Umbilical cord (tissue), 1 donor: ENCODE measurements at regions not wholly inside any gene's neighbourhood (a gene's known extent, or its start where the extent isn't known, plus 50 kb on each side); places are given as distances from the start of the nearest gene placed in this dataset.
A peak's percentile ranks its signal among the peaks of the same experiment; 100 is the strongest.
"Not testable (repeated sequence)": the region's sequence is repeated elsewhere in the genome, so short reads cannot be mapped to it uniquely, and the experiment has no call there.

Source experiments
- DNase-seq: peaks from one replicate; pipeline ENCODE4 v3.0.0-alpha.2; 2015; ENCODE audit warnings: low spot score

DNA sequence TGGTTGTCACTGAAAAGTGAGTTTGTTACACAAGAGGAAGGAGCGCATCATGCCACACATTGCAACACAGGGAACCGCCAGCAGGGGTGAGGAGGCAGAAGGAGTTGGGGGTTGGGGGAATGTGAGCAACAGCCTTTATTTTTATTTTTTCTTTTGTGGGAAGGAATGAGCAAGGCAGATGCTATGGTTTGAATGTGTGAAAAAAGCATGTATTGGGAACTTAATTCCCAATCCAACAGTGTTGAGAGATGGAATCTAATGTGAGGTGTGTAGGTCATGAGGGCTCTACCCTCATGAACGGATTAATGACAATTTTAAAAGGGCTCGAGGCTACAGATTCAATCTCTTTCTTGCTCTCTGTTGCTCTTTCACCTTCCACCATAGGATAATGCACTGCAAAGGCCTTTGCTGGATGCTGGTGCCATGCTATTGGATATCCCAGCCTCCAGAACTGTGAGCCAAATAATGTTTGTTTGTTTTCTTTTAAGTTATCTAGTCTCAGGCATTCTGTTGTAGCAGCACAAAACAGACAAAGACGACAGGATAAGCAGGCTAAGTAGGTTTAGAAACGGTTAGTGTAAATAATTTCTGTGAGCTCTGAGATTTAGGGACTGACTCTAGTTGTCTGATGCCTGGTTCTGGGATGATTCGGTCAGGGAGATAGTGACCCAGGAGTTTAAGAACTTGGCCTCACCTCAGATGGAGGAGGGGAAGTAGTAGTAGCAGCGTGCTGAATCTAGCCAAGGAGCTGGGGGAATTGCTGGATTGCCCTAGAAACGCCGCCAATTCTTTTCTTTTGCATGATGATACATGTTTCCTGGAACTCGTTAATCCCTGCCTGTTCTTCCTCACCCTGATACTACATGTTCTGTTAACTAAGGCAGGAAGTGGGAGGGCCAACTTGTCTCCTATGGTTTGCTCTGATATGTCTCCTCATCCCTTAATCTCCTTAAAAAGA lies 156.6 kb upstream of the CTSO start:
- peak; percentile 96 for DNase-seq

DNA sequence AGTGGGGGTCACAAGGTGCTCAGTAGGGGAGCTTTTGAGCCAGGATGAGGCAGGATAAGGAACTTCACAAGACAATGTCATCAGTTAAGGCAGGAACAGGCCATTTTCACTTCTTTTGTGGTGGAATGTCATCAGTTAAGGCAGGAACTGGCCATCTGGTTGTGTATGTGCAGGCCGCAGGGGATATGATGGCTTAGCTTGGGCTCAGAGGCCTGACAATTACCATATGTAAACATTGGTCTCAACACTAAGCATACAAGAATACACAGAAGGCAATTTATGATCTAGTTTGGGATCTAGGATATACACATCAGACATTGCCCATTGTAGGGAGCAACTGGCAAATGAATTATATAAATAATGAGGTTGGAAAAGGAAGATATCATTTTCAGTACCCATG lies 155.4 kb upstream of the CTSO start:
- DNase-seq = not testable (repeated sequence)

DNA sequence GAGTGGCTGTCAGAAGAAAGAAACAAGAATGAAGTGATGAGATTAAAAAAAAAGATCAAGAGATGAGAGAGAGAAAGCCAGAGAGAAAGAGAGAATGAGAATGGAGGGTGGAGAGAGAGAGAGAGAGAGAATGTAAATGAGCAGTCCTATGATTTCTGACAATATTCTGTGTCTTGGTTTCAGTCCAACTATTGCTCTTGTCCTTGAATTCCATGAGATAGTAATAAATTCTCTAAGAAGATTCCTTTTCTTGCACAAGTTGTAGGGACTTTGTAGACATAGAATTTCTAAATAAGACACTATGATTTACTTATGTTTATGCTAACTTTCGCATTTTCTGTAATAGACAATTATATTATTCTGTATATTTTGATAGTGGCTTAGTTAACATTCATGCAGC lies 149.6 kb upstream of the CTSO start:
- DNase-seq = no peak

DNA sequence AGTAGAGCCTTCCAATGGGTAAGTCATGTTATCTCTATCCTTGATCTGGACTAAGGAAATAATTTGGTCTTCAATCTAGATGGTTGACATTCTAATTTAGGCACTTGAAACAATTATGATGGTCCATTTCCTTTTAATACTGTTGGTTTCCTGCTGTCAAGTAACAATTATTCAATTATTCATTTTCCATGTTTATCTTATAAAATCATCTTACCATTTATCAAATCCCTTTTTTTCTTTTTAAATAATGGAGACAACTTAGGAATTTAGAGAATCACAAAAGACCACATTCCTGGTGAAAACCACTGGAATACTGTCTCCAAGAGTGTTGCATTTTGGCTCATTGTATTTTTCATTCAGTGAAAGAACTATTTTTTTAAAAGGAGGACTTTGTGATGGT lies 148.7 kb upstream of the CTSO start:
- no peak for DNase-seq

DNA sequence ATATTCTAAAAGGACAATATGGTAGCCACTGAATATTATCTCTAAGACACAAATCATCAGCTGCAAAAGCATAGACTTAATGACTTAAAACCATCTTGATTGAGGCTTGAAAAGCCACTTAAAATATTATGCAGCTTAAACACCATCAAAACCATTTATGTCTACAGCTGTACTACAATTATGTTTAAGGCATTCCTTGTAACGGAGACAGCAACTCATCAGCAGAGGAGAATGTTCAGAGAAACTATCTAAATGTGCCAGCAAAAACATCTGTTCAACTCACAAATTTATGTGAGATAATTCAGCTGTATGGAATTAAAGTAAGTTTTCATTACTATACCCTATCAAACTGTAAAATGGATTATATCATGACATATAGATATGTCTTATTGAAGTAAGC lies 147.9 kb upstream of the CTSO start:
- peak; percentile 34 for DNase-seq

DNA sequence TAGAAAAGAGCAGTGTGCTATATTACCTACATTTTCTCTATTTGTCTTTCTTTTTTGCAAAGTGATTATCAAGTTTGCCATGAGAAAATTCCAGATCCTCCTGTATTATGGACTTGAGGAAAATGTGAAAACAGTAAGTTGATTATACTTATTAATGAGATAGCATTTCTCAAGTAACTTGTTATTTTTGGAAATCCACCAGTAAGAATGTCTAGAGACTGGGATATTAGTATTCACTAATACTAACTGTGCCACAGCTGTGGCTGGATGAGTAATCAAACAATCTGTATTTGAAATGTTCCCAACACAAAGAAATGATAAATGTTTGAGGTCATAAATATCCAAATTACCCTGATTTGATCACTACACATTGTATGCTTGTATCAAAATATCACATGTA lies 147.0 kb upstream of the CTSO start:
- no peak for DNase-seq

DNA sequence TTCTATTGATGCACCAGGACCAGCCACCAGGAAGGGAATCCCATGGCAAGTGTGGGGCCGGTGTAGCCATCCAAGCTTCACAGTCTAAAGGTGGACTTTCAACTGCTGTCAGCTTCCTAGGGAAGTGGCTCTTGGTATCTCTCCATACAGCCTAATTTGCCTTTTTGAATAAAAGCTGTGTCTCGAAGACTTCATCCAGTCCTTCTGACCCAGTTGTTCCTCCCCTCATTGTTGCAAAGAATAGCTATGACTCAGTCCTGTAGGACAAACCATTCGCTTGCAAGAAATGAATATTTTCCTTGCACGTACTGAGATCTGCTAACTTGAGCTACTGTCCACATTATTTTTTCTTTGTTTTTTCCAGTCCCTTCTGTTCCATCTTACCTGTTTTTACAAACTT lies 145.1 kb upstream of the CTSO start:
- no peak for DNase-seq

DNA sequence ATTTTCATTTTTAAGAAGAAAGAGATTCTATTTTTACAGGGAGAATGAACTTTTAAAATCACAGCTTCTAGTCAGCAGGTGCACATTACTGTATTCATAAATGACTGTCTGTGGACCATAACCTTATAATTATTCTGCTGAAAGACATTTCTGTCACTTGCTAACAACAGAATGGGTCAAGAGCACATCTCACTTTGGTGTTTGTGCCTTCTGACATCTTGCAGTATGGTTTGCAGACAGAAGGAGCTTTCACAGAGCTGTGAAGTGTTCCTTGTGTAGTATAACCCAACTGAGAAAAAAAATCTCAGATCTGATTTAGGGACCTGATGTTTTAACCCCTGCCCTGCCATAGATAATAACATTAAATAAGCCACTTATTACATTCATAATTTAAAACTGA lies 131.4 kb upstream of the CTSO start:
- DNase-seq = no peak

DNA sequence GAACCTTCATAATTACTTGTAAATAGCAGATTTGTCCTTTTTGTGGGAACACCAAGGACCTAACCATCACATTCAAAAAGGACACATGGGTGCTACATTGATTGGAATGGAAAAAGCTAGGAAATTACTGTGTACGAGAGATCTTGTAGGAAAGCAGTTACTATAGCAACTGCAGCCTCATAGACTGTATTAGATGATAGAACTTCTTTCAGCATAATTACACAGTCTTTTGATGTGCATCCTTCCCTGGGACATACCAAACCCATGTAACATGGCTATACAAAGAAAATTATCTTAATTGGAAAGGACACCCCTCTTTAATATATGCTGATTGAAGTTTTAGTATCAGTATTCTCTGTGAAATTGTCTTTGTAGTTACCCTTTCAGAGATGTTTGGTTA lies 130.7 kb upstream of the CTSO start:
- DNase-seq = no peak

DNA sequence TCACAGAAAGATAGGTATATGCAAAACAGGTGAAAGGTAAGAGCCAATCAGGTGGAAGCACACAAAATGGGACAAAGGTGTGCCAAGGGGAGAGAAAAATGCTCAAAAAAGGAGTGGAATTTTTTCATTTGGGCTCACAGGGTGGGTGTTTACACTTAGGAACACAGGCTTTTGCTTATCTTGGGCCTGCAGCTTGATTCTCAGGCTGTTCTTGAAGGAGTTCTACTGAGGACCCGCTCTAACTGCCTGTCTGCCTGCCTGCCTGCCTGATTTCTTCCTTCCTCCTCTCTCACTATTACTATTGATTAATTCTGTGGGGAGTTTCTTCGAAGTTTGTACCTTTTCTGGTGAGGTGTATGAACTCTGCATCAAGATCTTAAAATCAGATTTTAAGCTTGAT lies 120.3 kb upstream of the CTSO start:
- no peak for DNase-seq

DNA sequence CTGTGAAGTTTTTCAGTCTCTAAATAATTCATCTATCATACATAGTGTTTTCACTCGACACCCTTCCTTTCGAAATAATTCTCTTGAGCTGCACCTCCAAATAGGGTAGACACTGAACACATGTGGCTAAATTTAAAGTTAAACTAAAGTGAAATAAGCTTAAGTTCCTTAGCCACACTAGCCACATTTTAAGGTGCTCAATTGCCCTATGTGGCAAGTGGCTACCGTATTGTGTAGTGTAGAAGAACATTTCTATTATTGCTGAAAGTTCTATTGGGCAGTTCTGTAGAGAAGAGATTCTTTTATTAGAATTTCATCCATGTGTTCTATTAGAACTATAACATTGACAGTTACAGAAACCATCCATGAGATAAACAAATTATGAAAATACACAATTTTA lies 107.0 kb upstream of the CTSO start:
- DNase-seq = no peak

DNA sequence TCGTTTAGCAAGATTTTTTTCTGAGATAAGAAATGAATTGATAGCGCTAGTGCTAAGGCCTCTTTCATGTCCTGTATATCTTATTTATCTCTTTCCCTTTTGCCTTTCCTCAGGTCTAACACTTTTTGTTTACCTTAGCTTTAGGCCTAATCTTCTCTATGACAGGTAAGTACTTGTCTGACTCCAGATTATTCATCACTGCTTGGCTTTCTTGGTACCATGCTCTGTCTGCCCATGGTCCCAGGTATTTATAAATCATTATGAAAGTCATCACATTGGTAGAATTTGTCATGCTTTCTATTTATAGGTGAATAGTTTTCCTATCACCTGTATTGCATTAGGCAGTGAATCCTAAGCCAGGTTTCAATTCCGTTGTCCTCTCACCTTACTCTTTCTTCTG lies 99.5 kb upstream of the CTSO start:
- DNase-seq = peak; percentile 9

DNA sequence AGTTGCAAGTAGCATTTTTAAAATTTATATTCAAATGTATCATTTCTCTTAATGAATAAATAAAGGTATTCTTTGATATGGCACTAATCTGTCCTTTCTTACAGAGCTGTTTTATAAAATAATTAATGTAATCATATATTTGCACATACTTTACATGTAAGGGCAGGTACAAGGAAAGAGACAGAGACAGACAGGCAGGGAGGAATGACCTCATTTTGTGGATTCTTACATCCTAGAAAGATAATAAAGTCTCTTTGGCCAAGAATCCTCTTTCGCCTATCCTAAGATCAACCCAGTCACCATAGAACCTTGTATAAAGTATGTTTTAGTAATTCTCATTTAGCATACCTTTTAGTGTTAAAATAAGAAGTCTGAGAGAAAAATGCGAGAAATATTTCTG lies 98.5 kb upstream of the CTSO start:
- DNase-seq = no peak

DNA sequence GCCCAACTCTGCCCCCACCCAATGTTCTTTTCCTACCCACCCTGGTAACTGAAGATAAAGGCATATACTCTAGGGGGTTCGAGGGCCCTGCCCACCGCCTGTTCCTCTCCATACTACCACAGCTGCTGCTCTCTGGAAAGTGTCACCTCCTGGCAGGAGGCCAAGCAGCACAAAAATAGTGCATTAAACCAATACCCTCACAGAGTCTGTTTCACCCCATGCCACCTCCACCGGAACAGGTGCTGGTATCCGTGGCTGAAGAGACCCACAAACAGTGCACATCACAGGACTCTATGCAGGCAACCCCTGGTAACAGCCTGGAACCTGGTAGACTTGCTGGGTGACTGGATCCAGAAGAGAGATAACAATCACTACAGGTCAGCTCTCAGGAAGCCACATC lies 85.1 kb upstream of the CTSO start:
- DNase-seq = no peak

DNA sequence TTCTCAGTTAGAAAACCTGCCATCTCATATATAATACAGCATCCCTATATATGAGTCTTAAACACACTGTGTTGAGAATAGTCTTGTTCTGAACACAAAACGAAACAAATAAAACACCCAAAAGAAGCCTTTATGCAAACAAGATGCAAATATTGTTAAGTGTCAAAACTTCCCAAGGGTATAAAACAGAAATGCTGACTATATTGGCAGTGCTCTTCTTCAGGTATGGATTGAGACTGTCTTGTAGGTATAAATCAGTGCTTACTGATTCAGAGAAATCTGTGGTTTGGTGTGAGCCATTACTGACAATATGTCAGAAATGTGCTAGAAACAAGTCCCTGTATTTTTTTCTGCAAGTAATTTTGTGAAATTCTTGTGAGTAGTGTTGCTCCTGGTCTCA lies 82.8 kb upstream of the CTSO start:
- DNase-seq = no peak

DNA sequence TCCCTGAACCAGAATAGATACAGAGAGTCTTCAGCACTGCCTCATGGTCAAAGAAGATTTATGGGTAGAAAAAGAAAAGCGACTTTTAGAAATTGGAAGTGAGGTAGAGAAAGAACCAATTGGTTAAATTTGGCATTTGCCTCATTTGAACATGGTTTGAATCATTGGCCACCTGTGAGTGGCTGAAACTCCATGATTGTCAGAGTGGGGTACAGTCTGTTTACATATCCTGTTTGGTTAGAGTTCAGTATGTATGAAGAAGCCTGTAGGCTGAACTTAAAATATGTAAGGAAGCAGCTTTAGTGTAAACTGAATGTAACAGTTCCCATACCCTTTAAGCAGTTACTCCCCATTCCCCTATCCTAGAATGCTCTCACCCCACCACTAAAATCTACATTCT lies 76.0 kb upstream of the CTSO start:
- no peak for DNase-seq

DNA sequence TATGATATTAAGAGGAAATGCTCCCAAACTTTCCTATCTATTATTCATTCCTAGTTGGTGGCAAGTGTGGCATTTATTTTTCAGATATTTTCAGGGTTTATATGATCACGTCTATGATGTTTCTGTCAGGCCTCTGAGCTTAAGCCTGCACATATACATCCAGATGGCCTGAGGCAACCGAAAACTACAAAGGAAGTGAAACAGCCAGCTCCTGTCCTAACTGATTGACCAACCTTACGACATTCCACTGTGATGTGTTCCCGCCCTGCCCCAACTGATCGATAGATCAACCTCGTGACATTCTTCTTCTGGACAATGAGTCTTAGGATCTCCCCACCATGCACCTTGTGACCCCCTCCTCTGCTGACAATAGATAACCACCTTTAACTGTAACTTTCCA lies 67.6 kb upstream of the CTSO start:
- peak; percentile 6 for DNase-seq

DNA sequence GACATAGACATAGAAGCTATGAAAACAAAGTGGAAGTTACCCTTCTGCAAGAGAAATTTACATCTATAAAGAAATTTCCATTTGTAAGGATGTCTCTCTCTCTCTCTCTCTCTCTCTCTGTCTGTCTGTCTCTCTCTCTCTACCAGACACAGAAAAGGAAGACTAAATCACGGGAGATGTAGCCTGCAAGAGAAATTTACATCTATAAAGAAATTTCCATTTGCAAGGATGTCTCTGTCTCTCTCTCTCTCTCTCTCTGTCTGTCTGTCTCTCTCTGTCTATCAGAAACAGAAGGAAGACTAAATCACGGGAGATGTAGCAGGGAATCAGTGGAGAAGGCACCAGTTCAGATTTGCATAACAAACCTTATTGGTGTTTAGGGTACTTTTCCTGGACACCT lies 65.6 kb upstream of the CTSO start:
- no peak for DNase-seq

DNA sequence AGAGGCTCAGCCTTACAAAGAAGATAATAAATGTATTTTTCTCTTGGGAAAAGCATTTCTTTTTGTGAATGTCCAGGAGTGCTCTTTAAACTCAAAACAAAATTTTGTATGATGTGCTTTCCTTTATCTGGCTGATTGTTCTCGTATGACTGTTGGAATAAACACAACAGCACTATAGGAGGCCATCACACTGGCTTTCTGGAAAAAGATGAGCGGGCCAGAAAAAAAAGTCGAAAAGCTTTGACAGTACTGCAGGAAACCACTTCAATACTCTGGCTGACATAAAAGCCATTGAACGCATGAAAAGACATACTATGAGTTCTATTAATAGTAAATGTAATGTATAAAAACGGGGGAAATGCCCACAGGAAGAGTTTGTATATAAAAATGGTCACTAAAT lies 64.7 kb upstream of the CTSO start:
- DNase-seq = no peak

DNA sequence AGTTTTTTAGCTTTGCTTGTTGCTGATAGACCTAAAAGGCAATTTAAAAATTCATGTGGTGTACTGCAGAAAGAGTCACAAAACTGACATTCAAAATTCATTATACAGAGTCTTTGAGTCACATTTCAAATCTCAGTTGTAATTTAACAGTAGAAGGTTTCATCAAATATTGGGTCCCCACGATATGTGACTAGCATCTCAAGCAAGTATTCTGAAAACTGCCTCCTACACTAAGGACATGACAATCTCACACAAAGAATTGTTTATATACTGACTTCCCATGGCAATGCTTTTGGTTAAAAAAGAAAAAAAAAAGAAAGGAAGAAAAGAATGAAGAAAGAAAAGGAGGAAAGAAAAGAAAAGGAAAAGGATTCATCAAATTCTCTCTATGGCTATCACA lies 62.1 kb upstream of the CTSO start:
- DNase-seq = no peak

DNA sequence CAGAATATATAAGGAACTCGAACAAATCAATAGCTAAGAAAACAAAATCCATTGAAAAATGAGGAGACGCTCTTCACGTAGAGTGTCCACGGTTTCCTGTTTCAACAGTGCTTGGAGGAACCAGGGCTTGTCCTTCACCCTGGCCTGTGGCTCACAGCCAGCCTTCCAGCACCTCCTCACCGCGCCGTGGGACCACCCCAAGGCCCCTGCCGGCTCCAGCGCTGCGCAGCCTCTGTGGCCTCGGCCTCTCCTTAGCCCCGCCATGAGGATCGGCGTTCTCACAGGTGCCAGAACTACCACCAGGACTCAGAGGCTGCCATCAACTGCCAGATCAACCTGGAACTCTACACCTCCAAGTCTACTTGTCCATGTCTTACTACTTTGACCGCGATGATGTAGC lies 52.5 kb upstream of the CTSO start:
- DNase-seq = no peak
